ENCODE measurements at regions not wholly inside any gene's neighbourhood (a gene's known extent, or its start where the extent isn't known, plus 50 kb on each side); places are given as distances from the start of the nearest gene placed in this dataset.

- POLR2A ChIA-PET = no interaction called here
- CTCF ChIA-PET = no interaction called here
- TF ChIP-seq ZEB2 (tag by site-specific recombination; IDR thresholded peaks at IDR 0.05) (no peak), HOXC10 (CRISPR knock-in tag; IDR thresholded peaks at IDR 0.05) (no peak), GLIS2 (tag by site-specific recombination; IDR thresholded peaks at IDR 0.05) (no peak), ZNF169 (tag by site-specific recombination; IDR thresholded peaks at IDR 0.05) (no peak), ZNF23 (tag by site-specific recombination; IDR thresholded peaks at IDR 0.05; ENCODE audit: borderline replicate concordance) (no peak), ZNF202 (tag by site-specific recombination; IDR thresholded peaks at IDR 0.05; ENCODE audit: borderline replicate concordance) (no peak), ZNF239 (tag by site-specific recombination; IDR thresholded peaks at IDR 0.05) (no peak), ZNF112 (tag by site-specific recombination; IDR thresholded peaks at IDR 0.05) (no peak), ZNF280C (tag by site-specific recombination; IDR thresholded peaks at IDR 0.05) (no peak), PRDM2 (tag by site-specific recombination; IDR thresholded peaks at IDR 0.05; ENCODE audit: borderline replicate concordance) (no peak), ZNF558 (tag by site-specific recombination; IDR thresholded peaks at IDR 0.05) (no peak), ZNF670 (tag by site-specific recombination; IDR thresholded peaks at IDR 0.05; ENCODE audit: low read depth) (no peak), ZNF248 (tag by site-specific recombination; IDR thresholded peaks at IDR 0.05) (no peak), ZNF311 (tag by site-specific recombination; IDR thresholded peaks at IDR 0.05; ENCODE audit: borderline replicate concordance) (no peak)
- no peaks in the 10 kb centered on the region for H3K9me3 ChIP-seq (ENCODE audit: control insufficient read depth, insufficient read depth, low read depth, low read length)
- H3K27ac ChIP-seq (ENCODE audit: extremely low read depth, low read depth, low read length) = no peak overlapping the region
- H3K4me3 ChIP-seq (ENCODE audit: low read depth, low read length) = no peak overlapping the region
- no peaks in the 10 kb centered on the region for H3K4me1 ChIP-seq (ENCODE audit: control insufficient read depth, insufficient read depth, low read length)
- H3K36me3 ChIP-seq (ENCODE audit: control insufficient read depth in 2 of 2, insufficient read depth in 1 of 2, low read length in 2 of 2) = no peaks in the 10 kb centered on the region
Measured at GRCh38 chr10:109769966-109770365, 153.3 kb downstream of the XPNPEP1 start.

- ChIA-PET CTCF (no interaction called here), POLR2A (no interaction called here)
- Histone ChIP-seq H3K4me1 (ENCODE audit: control insufficient read depth, insufficient read depth, low read length) (no peaks in the 10 kb centered on the region), H3K36me3 (ENCODE audit: control insufficient read depth in 2 of 2, insufficient read depth in 1 of 2, low read length in 2 of 2) (no peaks in the 10 kb centered on the region), H3K27ac (ENCODE audit: extremely low read depth, low read depth, low read length) (no peak overlapping the region), H3K9me3 (ENCODE audit: control insufficient read depth, insufficient read depth, low read depth, low read length) (no peaks in the 10 kb centered on the region), H3K4me3 (ENCODE audit: low read depth, low read length) (no peak overlapping the region)
- TF ChIP-seq PRDM10 (tag by site-specific recombination; IDR thresholded peaks at IDR 0.05) = no peak
- TF ChIP-seq ZNF335 (tag by site-specific recombination; conservative IDR thresholded peaks at IDR 0.05) = no peak
- no peak for TF ChIP-seq ZNF704 (tag by site-specific recombination; IDR thresholded peaks at IDR 0.05)
- no peak for TF ChIP-seq ZEB2 (tag by site-specific recombination; IDR thresholded peaks at IDR 0.05)
- no peak for TF ChIP-seq ZNF658 (tag by site-specific recombination; IDR thresholded peaks at IDR 0.05)
- TF ChIP-seq ZFP3 (tag by site-specific recombination; IDR thresholded peaks at IDR 0.05; ENCODE audit: low read depth) = no peak
- TF ChIP-seq MYNN (tag by site-specific recombination; IDR thresholded peaks at IDR 0.05; ENCODE audit: borderline replicate concordance) = no peak
Measured at GRCh38 chr10:109765838-109766237, 157.5 kb downstream of the XPNPEP1 start.
